ENCODE measurements at regions not wholly inside any gene's neighbourhood (a gene's known extent, or its start where the extent isn't known, plus 50 kb on each side); places are given as distances from the start of the nearest gene placed in this dataset.

DNA sequence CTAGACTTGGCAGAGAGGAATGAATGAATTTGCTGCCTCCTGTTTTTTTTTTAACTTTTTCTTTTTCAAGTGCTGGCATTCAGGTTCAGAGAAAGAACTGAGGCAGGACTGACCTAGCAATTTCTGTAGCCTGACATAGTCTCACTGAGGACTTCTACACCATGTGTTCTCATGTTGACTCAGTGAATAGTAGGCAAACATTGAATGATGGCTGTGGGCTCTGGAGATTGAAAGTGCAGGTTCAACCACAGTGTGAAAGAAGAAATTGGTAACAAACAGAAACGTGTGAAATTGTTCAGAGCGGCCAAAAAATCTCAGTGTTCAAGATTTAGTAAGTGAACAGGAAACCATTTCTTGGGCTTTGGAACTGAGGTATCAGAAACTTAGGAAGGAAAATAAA, 322.4 kb upstream of the GHITM start:
- TF ChIP-seq, protein P1, sequence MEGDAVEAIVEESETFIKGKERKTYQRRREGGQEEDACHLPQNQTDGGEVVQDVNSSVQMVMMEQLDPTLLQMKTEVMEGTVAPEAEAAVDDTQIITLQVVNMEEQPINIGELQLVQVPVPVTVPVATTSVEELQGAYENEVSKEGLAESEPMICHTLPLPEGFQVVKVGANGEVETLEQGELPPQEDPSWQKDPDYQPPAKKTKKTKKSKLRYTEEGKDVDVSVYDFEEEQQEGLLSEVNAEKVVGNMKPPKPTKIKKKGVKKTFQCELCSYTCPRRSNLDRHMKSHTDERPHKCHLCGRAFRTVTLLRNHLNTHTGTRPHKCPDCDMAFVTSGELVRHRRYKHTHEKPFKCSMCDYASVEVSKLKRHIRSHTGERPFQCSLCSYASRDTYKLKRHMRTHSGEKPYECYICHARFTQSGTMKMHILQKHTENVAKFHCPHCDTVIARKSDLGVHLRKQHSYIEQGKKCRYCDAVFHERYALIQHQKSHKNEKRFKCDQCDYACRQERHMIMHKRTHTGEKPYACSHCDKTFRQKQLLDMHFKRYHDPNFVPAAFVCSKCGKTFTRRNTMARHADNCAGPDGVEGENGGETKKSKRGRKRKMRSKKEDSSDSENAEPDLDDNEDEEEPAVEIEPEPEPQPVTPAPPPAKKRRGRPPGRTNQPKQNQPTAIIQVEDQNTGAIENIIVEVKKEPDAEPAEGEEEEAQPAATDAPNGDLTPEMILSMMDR (conservative IDR thresholded peaks at IDR 0.05): no peak
- no peak for TF ChIP-seq ZFX (IDR thresholded peaks at IDR 0.05)

All from C4-2B (cell line).